Osteocyte (in vitro differentiated cells): ENCODE measurements at regions not wholly inside any gene's neighbourhood (a gene's known extent, or its start where the extent isn't known, plus 50 kb on each side); places are given as distances from the start of the nearest gene placed in this dataset.

ENCODE experiments used
- DNase-seq: peaks from one replicate; pipeline ENCODE4 v3.0.0; 2021; ENCODE audit warnings: mixed read lengths; ENCODE audit not compliant: unreplicated experiment; ENCODE audit errors: extremely low spot score
- H3K27ac Mint-ChIP-seq: one replicate; pipeline ENCODE4 v1.8.0; 2021; ENCODE audit warnings: mild to moderate bottlenecking, mixed read lengths; ENCODE audit not compliant: unreplicated experiment
- H3K27me3 Mint-ChIP-seq: one replicate; pipeline ENCODE4 v1.8.0; 2021; ENCODE audit warnings: mixed read lengths; ENCODE audit not compliant: unreplicated experiment
- H3K36me3 Mint-ChIP-seq: one replicate; pipeline ENCODE4 v1.8.0; 2021; ENCODE audit warnings: mixed read lengths; ENCODE audit not compliant: unreplicated experiment
- H3K4me1 Mint-ChIP-seq: one replicate; pipeline ENCODE4 v1.8.0; 2021; ENCODE audit warnings: mixed read lengths; ENCODE audit not compliant: unreplicated experiment
- H3K4me3 Mint-ChIP-seq: one replicate; pipeline ENCODE4 v1.8.0; 2021; ENCODE audit warnings: mild to moderate bottlenecking, moderate library complexity, mixed read lengths; ENCODE audit not compliant: unreplicated experiment
- H3K9me3 Mint-ChIP-seq: one replicate; pipeline ENCODE4 v1.8.0; 2021; ENCODE audit warnings: mixed read lengths; ENCODE audit not compliant: unreplicated experiment
- TF ChIP-seq, protein P1 (sequence below): fragments of 200-600 bp; sonication (generic); IDR thresholded peaks from 2 replicates; pipeline ENCODE4 v1.5.0; 2021; ENCODE audit warnings: antibody characterized with exemption, mild to moderate bottlenecking, moderate library complexity

DNA sequence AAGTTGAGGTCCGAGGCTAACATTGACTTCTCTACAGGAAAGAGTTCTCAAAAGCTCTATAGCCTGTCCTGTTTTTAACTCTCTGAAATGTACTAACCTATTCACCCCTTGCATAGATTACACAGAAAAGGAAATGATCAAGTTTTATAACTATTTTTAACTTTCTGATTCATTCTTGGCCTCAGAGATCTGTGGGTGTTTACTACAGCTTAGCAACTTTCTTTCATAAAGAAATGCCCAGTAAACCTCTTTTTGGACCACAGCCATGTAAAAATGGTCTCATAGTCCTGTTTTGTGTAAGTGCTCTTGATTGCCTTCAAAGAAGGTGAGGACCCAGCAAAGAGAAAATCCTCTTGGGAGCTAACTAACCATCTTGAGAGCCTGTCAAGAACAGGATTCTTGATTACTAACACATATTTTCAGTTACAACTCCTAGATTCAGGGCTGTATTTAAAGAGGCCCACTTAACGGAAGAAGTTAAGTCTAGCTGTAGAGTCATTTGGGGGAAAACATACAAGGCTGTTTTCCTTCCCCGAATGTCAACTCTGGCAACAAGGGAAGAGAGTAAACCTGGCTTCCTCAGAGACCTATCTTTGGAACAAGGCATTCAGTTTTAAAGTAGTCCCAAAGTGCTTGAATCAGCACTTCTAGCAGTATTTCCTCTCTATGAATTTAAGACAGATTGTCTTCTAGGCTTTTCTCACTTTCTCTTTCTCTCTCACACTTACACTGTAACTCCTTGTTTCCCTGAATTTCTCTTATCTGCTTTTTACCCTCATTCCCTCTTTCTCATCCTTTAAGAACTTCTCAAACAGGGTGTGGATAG, 78.2 kb downstream of the IL21 start:
- Mint-ChIP-seq H3K9me3 (peaks cover 4% of the 10 kb centered on the region), H3K36me3 (no peaks in the 10 kb centered on the region), H3K27ac (no peak overlapping the region), H3K4me3 (no peak overlapping the region), H3K27me3 (peaks cover 20% of the 10 kb centered on the region), H3K4me1 (no peaks in the 10 kb centered on the region)
- DNase-seq: no peak
- TF ChIP-seq, protein P1, sequence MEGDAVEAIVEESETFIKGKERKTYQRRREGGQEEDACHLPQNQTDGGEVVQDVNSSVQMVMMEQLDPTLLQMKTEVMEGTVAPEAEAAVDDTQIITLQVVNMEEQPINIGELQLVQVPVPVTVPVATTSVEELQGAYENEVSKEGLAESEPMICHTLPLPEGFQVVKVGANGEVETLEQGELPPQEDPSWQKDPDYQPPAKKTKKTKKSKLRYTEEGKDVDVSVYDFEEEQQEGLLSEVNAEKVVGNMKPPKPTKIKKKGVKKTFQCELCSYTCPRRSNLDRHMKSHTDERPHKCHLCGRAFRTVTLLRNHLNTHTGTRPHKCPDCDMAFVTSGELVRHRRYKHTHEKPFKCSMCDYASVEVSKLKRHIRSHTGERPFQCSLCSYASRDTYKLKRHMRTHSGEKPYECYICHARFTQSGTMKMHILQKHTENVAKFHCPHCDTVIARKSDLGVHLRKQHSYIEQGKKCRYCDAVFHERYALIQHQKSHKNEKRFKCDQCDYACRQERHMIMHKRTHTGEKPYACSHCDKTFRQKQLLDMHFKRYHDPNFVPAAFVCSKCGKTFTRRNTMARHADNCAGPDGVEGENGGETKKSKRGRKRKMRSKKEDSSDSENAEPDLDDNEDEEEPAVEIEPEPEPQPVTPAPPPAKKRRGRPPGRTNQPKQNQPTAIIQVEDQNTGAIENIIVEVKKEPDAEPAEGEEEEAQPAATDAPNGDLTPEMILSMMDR: no peak

DNA sequence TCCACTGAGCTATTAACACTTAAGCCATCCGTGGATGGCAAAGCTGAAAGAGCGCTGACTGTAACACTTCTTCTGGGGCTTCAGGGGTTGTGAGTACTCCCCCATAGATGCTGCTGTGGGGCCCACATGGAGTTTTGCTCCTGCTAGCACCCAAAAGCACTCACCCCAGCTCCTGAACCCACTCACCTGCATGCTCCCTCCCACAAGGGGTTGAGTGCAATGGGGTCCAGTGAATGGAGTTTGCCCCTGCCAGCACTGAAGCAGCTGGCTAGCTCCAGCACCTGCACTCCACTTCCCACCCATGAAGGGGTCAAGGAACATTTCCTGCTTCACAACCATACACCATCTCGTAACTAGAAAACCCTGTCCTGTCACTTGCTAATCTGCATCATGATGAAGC, 78.9 kb downstream of the IL21 start:
- Mint-ChIP-seq H3K36me3 (no peaks in the 10 kb centered on the region), H3K27ac (no peak overlapping the region), H3K4me1 (no peaks in the 10 kb centered on the region), H3K27me3 (peaks cover 24% of the 10 kb centered on the region), H3K9me3 (peaks cover 4% of the 10 kb centered on the region), H3K4me3 (no peak overlapping the region)
- TF ChIP-seq, protein P1: no peak
- DNase-seq: no peak

DNA sequence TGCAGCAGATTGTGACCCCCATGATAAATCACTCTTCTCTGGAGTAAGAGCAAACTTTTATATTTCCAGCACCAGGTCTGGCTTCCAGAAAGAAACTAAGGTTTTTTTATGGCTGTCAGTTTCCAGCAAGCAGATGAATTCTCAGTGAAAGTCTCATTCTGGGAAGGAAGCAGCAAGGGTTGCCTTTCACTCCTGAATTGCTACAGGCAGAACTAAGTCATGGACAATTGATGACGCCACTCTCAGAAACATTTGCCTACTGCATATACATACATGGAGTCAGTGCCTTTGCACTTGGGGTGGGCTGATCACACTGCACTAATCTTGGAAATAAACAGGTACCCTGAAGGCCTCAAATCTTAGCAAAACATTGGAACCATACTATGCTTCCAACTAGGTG, 80.0 kb downstream of the IL21 start:
- peaks cover 4% of the 10 kb centered on the region for H3K9me3 Mint-ChIP-seq
- H3K27ac Mint-ChIP-seq: no peak overlapping the region
- H3K4me3 Mint-ChIP-seq: no peak overlapping the region
- H3K36me3 Mint-ChIP-seq: no peaks in the 10 kb centered on the region
- TF ChIP-seq, protein P1: no peak
- H3K27me3 Mint-ChIP-seq: peaks cover 20% of the 10 kb centered on the region
- DNase-seq: no peak
- H3K4me1 Mint-ChIP-seq: no peaks in the 10 kb centered on the region

DNA sequence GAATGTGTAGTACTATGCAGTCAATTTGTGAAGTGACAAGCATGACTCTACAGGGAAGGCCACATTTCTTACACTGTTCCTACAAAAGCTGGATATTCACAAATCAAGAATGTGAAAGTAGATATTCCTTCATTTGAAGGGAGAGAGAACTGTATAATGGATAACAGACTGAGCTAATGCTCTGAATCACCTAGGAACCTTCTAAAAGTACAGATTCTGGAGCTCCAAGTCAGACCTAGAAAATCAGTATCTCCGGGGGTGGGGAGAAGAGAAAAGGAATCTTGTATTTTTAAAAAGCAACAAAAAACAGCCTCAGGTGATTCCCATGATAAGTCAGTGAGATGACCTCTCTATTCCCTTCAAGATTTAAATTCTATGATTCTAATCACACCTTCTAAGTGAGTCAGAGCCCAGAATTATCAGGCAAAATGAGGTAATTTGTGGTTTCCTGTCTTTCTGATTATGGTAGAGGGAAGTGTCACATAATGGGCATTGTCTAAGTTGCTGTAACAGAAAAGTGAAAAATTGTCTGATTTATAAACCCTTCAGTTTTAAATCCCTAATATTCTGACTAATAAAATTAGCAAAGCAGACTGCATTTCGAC, 80.9 kb downstream of the IL21 start:
- no peaks in the 10 kb centered on the region for H3K36me3 Mint-ChIP-seq
- no peaks in the 10 kb centered on the region for H3K4me1 Mint-ChIP-seq
- no peak for DNase-seq
- no peak overlapping the region for H3K4me3 Mint-ChIP-seq
- H3K9me3 Mint-ChIP-seq: peaks cover 4% of the 10 kb centered on the region
- TF ChIP-seq, protein P1: no peak
- no peak overlapping the region for H3K27ac Mint-ChIP-seq
- H3K27me3 Mint-ChIP-seq: peaks cover 15% of the 10 kb centered on the region

DNA sequence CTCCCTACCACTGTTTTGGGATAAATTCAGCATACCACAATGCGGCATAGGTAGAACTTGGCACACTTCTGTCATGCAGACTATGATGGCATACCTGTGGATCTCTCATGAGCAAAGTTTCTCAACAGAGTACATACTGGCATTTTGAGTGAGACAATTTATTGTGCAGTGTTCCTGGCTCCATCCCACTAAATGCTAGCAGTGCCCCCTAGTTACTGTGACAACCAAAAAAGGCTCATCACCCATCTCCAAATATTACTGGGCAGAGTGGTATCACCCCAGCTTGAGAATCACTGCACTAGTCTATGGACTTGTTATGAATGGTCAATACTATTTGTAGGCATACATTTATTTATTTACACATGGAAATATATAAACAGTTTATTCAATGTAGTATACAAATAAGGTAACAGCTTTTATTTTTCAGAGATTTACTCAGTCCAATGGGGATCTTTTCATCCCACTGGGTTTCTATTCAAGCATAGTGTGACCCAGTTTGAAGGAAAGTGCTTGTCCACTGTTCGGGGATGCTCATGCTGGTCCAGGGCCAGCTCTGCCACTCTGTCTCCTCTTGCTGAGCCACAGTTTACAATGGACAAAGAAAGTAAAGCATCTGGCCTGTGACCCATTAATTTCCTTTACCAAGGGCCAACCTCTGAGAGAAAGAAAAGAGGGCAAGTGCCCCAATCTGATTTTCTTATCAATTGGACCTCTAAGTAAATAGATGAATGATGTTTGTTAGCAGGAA, 81.0 kb upstream of the IL2 start:
- Mint-ChIP-seq H3K4me3 (no peak overlapping the region), H3K36me3 (no peaks in the 10 kb centered on the region), H3K4me1 (no peaks in the 10 kb centered on the region), H3K9me3 (peaks cover 4% of the 10 kb centered on the region), H3K27me3 (peaks cover 14% of the 10 kb centered on the region), H3K27ac (no peak overlapping the region)
- no peak for DNase-seq
- TF ChIP-seq, protein P1: no peak
